HG02870 (cell line): ENCODE measurements at regions not wholly inside any gene's neighbourhood (a gene's known extent, or its start where the extent isn't known, plus 50 kb on each side); places are given as distances from the start of the nearest gene placed in this dataset.

Experiments used
- ATAC-seq: cut with Tn5 transposase; IDR thresholded peaks from one replicate; pipeline ENCODE4 v1.9.1; 2021; ENCODE audit warnings: mild to moderate bottlenecking, moderate library complexity; ENCODE audit not compliant: unreplicated experiment

- no peak for ATAC-seq
Measured at GRCh38 chr5:89028595-89029285, 145.8 kb upstream of the MEF2C start.

- no peak for ATAC-seq
Measured at GRCh38 chr5:89024045-89024444, 141.1 kb upstream of the MEF2C start.

- ATAC-seq: no peak
Measured at GRCh38 chr5:89020926-89021610, 138.1 kb upstream of the MEF2C start.

GRCh38 chr5:89016741-89017303 lies 133.8 kb upstream of the MEF2C start:
- ATAC-seq: no peak

GRCh38 chr5:89015409-89015808 lies 132.4 kb upstream of the MEF2C start:
- no peak for ATAC-seq

- ATAC-seq: no peak
Measured at GRCh38 chr5:89011778-89012711, 129.1 kb upstream of the MEF2C start.

- no peak for ATAC-seq
Measured at GRCh38 chr5:89010512-89010911, 127.5 kb upstream of the MEF2C start.

GRCh38 chr5:89008291-89008690 lies 125.3 kb upstream of the MEF2C start:
- no peak for ATAC-seq

- ATAC-seq: no peak
Measured at GRCh38 chr5:89005990-89006389, 123.0 kb upstream of the MEF2C start.

- no peak for ATAC-seq
Measured at GRCh38 chr5:89004379-89004778, 121.4 kb upstream of the MEF2C start.

- no peak for ATAC-seq
Measured at GRCh38 chr5:89003563-89004036, 120.6 kb upstream of the MEF2C start.

GRCh38 chr5:88999853-89000252 lies 116.9 kb upstream of the MEF2C start:
- no peak for ATAC-seq

GRCh38 chr5:88997937-88998336 lies 115.0 kb upstream of the MEF2C start:
- ATAC-seq: no peak

- ATAC-seq: no peak
Measured at GRCh38 chr5:88984040-88984439, 101.1 kb upstream of the MEF2C start.

- ATAC-seq: no peak
Measured at GRCh38 chr5:88979726-88980125, 96.7 kb upstream of the MEF2C start.

- ATAC-seq: peak; percentile 68
Measured at GRCh38 chr5:88979244-88979643, 96.3 kb upstream of the MEF2C start.

- no peak for ATAC-seq
Measured at GRCh38 chr5:88976914-88977313, 93.9 kb upstream of the MEF2C start.

GRCh38 chr5:88967633-88968585 lies 84.9 kb upstream of the MEF2C start:
- peak; percentile 91 for ATAC-seq

- no peak for ATAC-seq
Measured at GRCh38 chr5:88964831-88965230, 81.8 kb upstream of the MEF2C start.

GRCh38 chr5:88957013-88957412 lies 74.0 kb upstream of the MEF2C start:
- no peak for ATAC-seq
